ENCODE measurements at regions not wholly inside any gene's neighbourhood (a gene's known extent, or its start where the extent isn't known, plus 50 kb on each side); places are given as distances from the start of the nearest gene placed in this dataset.

- no peak for DNase-seq (ENCODE audit: low read depth, low spot score)
- in situ Hi-C loops (cut with HindIII; ENCODE audit: low sequenced_read_pairs): no loop called here
- H3K4me3 ChIP-seq (ENCODE audit: low read depth, low read length): no peak overlapping the region
- TF ChIP-seq, protein P1, sequence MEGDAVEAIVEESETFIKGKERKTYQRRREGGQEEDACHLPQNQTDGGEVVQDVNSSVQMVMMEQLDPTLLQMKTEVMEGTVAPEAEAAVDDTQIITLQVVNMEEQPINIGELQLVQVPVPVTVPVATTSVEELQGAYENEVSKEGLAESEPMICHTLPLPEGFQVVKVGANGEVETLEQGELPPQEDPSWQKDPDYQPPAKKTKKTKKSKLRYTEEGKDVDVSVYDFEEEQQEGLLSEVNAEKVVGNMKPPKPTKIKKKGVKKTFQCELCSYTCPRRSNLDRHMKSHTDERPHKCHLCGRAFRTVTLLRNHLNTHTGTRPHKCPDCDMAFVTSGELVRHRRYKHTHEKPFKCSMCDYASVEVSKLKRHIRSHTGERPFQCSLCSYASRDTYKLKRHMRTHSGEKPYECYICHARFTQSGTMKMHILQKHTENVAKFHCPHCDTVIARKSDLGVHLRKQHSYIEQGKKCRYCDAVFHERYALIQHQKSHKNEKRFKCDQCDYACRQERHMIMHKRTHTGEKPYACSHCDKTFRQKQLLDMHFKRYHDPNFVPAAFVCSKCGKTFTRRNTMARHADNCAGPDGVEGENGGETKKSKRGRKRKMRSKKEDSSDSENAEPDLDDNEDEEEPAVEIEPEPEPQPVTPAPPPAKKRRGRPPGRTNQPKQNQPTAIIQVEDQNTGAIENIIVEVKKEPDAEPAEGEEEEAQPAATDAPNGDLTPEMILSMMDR (IDR thresholded peaks at IDR 0.05; ENCODE audit: low read depth, low read length): no peak
Measured at GRCh38 chr1:38231941-38232340, 185.3 kb upstream of the POU3F1 start.

- H3K4me3 ChIP-seq (ENCODE audit: low read depth, low read length): no peak overlapping the region
- DNase-seq (ENCODE audit: low read depth, low spot score): no peak
- in situ Hi-C loops (cut with HindIII; ENCODE audit: low sequenced_read_pairs): no loop called here
- TF ChIP-seq, protein P1 (IDR thresholded peaks at IDR 0.05; ENCODE audit: low read depth, low read length): no peak
Measured at GRCh38 chr1:38228718-38229117, 182.1 kb upstream of the POU3F1 start.

DNA sequence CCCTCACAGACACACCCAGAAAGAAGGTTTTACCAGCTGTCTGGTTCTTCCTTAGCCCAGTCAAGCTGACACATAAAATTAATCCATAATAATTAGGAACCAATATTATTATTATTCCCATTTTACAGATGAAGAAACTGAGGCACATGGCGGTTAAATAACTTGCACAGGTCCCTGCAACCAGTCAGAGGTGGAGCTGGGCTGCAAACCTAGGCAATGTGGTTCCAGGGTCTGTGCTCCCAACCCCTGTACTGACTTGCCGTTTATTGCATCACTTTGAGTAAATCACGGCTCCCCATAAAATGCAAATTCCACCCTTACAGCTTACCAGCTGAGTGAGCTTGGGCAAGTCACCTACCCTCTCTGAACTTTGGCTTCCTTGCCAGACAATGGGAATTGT lies 179.2 kb upstream of the POU3F1 start:
- H3K4me3 ChIP-seq (ENCODE audit: low read depth, low read length): no peak overlapping the region
- TF ChIP-seq, protein P1 (IDR thresholded peaks at IDR 0.05; ENCODE audit: low read depth, low read length): no peak
- in situ Hi-C loops (cut with HindIII; ENCODE audit: low sequenced_read_pairs): no loop called here
- no peak for DNase-seq (ENCODE audit: low read depth, low spot score)

- no peak overlapping the region for H3K4me3 ChIP-seq (ENCODE audit: low read depth, low read length)
- no peak for DNase-seq (ENCODE audit: low read depth, low spot score)
Measured at GRCh38 chr1:38223391-38223790, 176.8 kb upstream of the POU3F1 start.

DNA sequence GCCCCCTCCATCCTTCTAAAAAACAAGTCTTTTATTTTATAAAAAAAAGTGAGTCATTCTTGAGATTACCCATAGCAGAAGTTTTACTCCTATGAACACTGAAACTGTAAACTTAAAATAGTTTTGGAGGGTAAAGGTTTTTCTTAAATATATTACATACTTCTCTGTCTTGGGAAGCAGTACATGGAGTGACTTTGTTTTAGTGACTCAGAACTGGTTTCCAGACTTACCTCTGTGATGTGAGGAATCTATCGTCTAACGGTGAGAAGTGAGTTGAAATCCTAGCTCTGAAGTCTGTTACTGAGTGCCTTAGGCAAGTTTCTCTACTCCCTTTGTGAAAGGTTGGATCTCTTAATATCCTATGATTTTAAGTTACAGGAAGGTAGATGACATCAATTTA lies 176.3 kb upstream of the POU3F1 start:
- TF ChIP-seq, protein P1 (IDR thresholded peaks at IDR 0.05; ENCODE audit: low read depth, low read length): no peak
- in situ Hi-C loops (cut with HindIII; ENCODE audit: low sequenced_read_pairs): no loop called here
- no peak for DNase-seq (ENCODE audit: low read depth, low spot score)
- H3K4me3 ChIP-seq (ENCODE audit: low read depth, low read length): no peak overlapping the region

More at GRCh38 chr1:38223391-38223790, 176.8 kb upstream of the POU3F1 start:
- in situ Hi-C loops (cut with HindIII; ENCODE audit: low sequenced_read_pairs): no loop called here
- TF ChIP-seq, protein P1 (IDR thresholded peaks at IDR 0.05; ENCODE audit: low read depth, low read length): no peak

- DNase-seq (ENCODE audit: low read depth, low spot score): peak; percentile 69
- TF ChIP-seq, protein P1 (IDR thresholded peaks at IDR 0.05; ENCODE audit: low read depth, low read length): no peak
- no peak overlapping the region for H3K4me3 ChIP-seq (ENCODE audit: low read depth, low read length)
- in situ Hi-C loops (cut with HindIII; ENCODE audit: low sequenced_read_pairs): no loop called here
Measured at GRCh38 chr1:38221006-38221649, 174.5 kb upstream of the POU3F1 start.

All from astrocyte of the spinal cord (primary cell).